Skeletal muscle cell (primary cell): ENCODE measurements at regions not wholly inside any gene's neighbourhood (a gene's known extent, or its start where the extent isn't known, plus 50 kb on each side); places are given as distances from the start of the nearest gene placed in this dataset.
A peak's percentile ranks its signal among the peaks of the same experiment; 100 is the strongest.
"Not testable (repeated sequence)": the region's sequence is repeated elsewhere in the genome, so short reads cannot be mapped to it uniquely, and the experiment has no call there.

Source experiments
- DNase-seq: peaks from one replicate; pipeline ENCODE4 v3.0.0-alpha.2; 2010; ENCODE audit warnings: low read depth
- H3K4me3 ChIP-seq: 2 replicates; pipeline ENCODE4 v1.5.1; 2011; ENCODE audit warnings: low read depth, mild to moderate bottlenecking, control low read depth, low read length, moderate library complexity

- not testable (repeated sequence) for H3K4me3 ChIP-seq, DNase-seq
Observed at GRCh38 chr16:21513812-21514473, 85.4 kb upstream of the METTL9 start.

DNA sequence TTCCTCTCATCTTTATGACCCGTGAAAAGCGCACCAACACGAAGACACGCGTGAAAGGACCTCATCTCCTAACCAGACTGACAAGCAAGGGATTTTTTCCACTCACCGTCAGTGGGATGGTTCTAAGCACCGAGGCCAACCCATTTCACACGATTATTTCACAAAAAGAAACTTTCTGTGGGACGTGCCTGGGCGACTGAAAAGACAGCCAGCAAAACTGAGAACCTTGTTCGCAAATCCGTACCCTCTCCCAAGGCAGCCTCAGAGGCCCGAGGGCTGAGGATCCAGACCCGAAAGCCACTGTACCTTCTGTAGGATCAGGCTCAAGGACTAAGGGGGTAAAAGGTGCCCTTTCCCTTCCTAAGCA is 84.9 kb upstream of the METTL9 start:
- not testable (repeated sequence) for DNase-seq, H3K4me3 ChIP-seq

DNA sequence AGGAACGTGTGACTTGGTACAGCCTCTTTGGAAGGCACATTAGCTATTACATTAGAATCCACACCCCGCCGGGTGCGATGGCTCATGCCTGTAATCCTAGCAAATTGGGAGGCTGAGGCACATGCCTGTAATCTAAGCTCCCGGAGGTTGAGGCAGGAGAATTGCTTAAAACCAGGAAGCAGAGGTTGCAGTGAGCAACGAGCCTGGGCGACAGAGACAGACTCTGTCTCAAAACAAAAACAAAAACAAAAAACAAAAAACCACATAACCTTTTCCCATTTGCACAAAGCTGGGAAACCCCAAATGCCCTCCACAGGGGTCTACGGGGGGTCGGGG is 82.7 kb upstream of the METTL9 start:
- not testable (repeated sequence) for H3K4me3 ChIP-seq, DNase-seq

- DNase-seq, H3K4me3 ChIP-seq: not testable (repeated sequence)
Observed at GRCh38 chr16:21517263-21517662, 82.1 kb upstream of the METTL9 start.

DNA sequence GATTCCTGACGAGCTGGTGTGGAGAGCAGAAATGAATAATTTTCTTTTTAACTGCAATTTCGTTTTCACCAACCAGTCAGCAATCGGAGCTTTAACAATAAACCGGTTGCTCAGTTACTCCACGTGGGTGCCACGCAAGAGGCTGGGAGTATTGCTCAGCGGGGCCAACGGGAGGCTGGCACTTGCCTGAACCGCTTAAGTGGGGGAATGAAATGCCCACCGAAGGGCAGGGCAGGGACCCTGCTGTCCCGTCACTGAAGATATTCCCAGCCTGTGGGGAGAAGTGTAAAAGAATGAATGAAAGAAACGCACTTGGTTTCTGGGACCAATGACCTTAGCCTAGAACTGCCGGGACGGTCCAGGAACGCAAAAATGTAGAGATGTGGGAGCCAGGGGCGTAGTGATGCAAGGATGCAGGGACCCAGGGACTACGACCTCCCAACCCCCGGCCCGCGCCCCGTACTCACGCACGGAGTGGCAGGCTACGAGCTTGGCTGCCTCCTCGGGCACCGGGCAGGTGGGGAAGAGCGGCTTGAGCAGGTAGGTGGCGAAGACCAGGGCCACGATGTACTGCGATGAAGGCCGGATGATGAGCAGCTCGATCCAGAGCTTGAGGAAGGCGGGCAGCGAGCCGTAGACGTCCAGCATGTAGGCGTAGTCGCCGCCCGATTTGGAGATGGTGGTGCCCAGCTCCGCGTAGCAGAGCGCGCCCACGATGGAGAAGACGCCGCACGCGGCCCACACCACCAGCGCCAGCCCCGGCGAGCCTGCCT is 79.8 kb upstream of the METTL9 start:
- H3K4me3 ChIP-seq, result peak overlapping the region; percentile 66
- DNase-seq, result not testable (repeated sequence)

DNA sequence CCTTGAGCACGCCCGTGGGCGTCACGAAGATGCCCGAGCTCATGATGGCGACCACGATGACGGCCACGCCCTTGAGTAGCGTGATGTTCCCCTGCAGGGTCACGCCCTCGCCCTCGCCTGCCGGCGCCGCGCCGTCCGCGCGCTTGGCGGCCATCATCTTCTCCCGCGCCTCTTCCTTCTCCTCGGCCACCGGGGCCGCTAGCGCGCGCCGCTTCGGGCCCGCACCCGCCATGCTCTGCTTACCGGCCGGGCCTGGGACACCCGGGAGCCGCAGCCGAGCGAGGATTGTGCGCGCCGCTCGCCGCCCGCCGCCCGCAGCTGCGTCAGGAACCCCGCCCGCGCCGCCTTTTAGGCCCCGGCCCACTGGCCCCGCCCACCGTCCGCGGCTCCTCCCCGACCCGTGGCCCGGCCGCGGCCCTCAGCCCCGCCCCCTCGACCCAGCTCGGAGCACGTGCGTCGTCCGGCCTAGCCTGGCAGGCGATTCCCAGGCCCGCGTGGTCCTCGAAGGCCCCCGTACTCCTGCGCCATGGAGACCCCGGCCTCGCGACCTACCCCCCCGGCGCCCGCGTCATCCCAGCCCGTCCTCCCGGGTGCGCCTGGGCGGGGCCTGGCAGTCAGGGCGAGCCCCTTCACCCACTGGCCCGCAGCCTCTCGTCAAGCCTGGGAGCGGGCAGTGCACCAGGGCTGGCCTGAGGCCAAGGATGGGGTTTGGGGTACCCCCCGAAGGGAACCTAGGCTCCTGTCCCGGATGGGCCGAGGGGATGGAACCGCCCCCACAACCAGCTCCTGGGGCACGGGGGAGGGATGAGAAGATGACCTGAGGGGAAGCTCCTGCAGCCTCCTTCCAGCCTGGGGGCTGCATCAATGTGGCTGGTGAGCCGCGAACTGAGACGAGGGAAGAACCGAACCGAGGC is 79.0 kb upstream of the METTL9 start:
- peak overlapping the region; percentile 66 for H3K4me3 ChIP-seq
- DNase-seq, result peak; percentile 76

GRCh38 chr16:21521048-21521389 is 78.4 kb upstream of the METTL9 start:
- H3K4me3 ChIP-seq, DNase-seq: not testable (repeated sequence)

GRCh38 chr16:21521390-21522143 is 77.8 kb upstream of the METTL9 start:
- not testable (repeated sequence) for DNase-seq, H3K4me3 ChIP-seq

GRCh38 chr16:21522846-21523245 is 76.5 kb upstream of the METTL9 start:
- H3K4me3 ChIP-seq, DNase-seq: not testable (repeated sequence)

- DNase-seq, result no peak
- no peak overlapping the region for H3K4me3 ChIP-seq
Observed at GRCh38 chr16:21523411-21524067, 75.8 kb upstream of the METTL9 start.

GRCh38 chr16:21524068-21524751 is 75.2 kb upstream of the METTL9 start:
- H3K4me3 ChIP-seq, result no peak overlapping the region
- DNase-seq, result no peak

- DNase-seq, H3K4me3 ChIP-seq: not testable (repeated sequence)
Observed at GRCh38 chr16:21524752-21525028, 74.7 kb upstream of the METTL9 start.

- DNase-seq, result peak; percentile 66
- not testable (repeated sequence) for H3K4me3 ChIP-seq
Observed at GRCh38 chr16:21525029-21525895, 74.1 kb upstream of the METTL9 start.

GRCh38 chr16:21525956-21526922 is 73.1 kb upstream of the METTL9 start:
- not testable (repeated sequence) for H3K4me3 ChIP-seq, DNase-seq

- no peak for DNase-seq
- no peak overlapping the region for H3K4me3 ChIP-seq
Observed at GRCh38 chr16:21526923-21527807, 72.2 kb upstream of the METTL9 start.
